GM10266 (cell line): ENCODE measurements at regions not wholly inside any gene's neighbourhood (a gene's known extent, or its start where the extent isn't known, plus 50 kb on each side); places are given as distances from the start of the nearest gene placed in this dataset.

ENCODE experiments used
- DNase-seq: peaks from one replicate; pipeline ENCODE4 v3.0.0; 2012; ENCODE audit errors: extremely low spot score
- TF ChIP-seq, protein P1 (sequence below): IDR thresholded peaks from 2 replicates; pipeline ENCODE4 v1.5.1; 2012; ENCODE audit warnings: mild to moderate bottlenecking, low read depth; ENCODE audit not compliant: control insufficient read depth, insufficient read depth; ENCODE audit errors: missing control alignments

GRCh38 chr5:159601216-159601615, 270.9 kb upstream of the IL12B start:
- DNase-seq: no peak
- TF ChIP-seq, protein P1, sequence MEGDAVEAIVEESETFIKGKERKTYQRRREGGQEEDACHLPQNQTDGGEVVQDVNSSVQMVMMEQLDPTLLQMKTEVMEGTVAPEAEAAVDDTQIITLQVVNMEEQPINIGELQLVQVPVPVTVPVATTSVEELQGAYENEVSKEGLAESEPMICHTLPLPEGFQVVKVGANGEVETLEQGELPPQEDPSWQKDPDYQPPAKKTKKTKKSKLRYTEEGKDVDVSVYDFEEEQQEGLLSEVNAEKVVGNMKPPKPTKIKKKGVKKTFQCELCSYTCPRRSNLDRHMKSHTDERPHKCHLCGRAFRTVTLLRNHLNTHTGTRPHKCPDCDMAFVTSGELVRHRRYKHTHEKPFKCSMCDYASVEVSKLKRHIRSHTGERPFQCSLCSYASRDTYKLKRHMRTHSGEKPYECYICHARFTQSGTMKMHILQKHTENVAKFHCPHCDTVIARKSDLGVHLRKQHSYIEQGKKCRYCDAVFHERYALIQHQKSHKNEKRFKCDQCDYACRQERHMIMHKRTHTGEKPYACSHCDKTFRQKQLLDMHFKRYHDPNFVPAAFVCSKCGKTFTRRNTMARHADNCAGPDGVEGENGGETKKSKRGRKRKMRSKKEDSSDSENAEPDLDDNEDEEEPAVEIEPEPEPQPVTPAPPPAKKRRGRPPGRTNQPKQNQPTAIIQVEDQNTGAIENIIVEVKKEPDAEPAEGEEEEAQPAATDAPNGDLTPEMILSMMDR: no peak

DNA sequence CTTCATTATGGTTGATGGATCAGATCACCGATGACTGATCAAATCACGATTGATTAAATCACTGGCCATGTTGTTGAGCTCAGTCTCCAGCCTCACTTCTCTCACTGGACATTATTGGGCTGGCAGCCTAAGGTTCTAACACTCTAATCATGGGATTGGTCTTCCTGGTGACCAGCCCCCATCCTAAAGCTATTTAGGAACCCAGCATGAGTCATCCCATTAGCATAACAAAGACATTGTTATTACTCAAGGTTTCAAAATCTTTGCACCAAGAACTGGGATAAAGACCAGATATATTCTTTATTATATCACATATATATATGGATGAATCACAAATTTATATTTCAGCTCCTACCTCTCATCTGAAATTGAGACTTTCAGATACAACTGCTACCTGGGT, 272.1 kb upstream of the IL12B start:
- no peak for DNase-seq
- TF ChIP-seq, protein P1: no peak

DNA sequence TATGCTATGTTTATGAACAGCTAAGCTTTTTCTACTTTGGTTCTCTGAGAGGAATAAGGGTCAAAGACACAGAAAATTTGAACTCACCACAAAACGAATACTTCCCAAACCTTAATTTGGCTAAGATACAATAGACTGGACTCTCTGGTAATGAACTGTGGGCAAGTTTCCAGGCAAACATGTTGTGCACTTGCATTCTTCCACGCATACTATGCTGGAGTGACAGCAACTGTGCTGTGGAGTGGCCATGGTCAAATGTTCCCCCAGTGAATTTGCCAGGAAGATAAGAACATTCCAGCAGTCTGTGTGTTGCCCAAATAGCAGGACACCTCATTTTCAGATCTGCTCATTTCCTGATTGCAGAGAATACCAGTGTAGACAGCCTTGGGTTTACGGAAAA, 275.3 kb upstream of the IL12B start:
- no peak for DNase-seq

GRCh38 chr5:159609359-159609758, 279.1 kb upstream of the IL12B start:
- no peak for DNase-seq
- TF ChIP-seq, protein P1: no peak

More for the DNA sequence above, 275.3 kb upstream of the IL12B start:
- TF ChIP-seq, protein P1: no peak

DNA sequence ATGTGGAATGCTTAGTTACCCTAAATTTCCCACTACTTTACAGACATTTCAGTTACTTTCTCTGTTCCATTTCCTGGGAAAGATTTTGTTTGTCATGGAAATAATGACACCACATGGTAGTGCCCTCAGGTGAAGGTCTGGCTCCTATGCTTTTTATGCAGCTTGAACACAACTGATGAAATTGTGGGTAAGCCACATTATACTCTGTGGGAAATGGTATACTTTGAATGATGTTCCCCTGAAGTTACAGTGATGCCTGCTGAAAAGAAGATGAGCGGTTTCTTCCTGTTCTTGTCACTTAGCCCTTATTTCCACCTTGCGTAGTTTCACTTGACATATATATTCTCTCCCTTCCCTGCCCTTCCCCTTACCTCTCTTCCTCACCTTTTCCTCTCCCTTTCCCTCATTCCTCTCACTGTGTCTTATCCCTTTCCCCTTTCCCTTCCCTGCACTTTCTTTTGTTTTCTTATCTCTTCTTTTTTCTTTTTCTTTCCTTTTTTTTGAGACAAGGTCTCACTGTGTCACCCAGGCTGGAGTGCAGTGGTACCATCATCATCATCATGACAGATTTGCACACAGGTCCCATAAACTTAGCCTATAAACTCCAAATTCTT, 280.8 kb upstream of the IL12B start:
- DNase-seq: no peak
- TF ChIP-seq, protein P1: no peak

DNA sequence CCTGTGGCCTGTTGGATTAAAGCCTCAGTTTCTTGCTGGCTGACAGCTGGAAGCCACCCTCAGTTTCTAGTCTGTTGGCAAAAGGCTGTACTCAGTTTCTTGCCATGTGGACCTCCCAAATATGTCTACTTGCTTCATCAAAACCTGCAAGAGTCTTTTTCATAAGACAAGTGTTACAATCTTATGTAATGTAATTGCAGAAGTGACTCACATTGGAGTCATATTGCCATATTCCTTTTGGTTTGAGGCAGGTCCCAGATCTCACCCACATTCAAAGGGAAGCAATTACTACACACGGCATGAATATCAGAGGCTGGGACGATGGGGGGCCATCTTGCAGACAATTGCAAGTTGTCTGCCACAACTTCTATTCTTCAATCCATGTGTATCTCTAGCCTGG, 286.7 kb upstream of the IL12B start:
- DNase-seq: no peak
- TF ChIP-seq, protein P1: no peak

DNA sequence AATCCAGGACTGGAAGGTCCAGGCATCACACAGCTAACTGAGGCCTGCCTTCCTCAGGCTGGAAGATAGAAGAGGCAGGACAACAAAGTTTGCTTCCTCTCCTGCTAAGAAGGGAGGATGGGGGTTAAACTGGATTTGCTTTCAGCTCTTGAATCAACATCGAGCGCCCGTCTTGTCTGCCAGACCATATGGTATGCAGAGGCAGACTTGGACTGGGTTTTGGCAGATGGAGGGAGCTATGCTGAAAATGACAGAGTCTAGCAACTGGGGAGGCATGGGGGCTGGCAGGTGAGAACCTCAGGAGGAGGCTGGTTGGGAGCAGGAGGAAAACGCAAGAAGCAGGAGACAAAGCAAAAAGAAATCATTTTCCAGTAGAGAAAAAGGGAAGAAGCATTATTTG, 289.5 kb upstream of the IL12B start:
- TF ChIP-seq, protein P1: no peak
- DNase-seq: no peak
